Muscle of leg (tissue), 3 donors: ENCODE measurements at regions not wholly inside any gene's neighbourhood (a gene's known extent, or its start where the extent isn't known, plus 50 kb on each side); places are given as distances from the start of the nearest gene placed in this dataset.
A peak's percentile ranks its signal among the peaks of the same experiment; 100 is the strongest.
"Not testable (repeated sequence)": the region's sequence is repeated elsewhere in the genome, so short reads cannot be mapped to it uniquely, and the experiment has no call there.

Experiments used
- DNase-seq: peaks from one replicate; pipeline ENCODE4 v3.0.0; 2013
- H3K27ac ChIP-seq: one replicate; pipeline ENCODE4 v1.5.1; 2013; ENCODE audit warnings: mild to moderate bottlenecking, low read length, control low read depth
- H3K27me3 ChIP-seq: one replicate; pipeline ENCODE4 v1.6.1; 2013; ENCODE audit warnings: low read length; ENCODE audit not compliant: control insufficient read depth, insufficient read depth
- H3K36me3 ChIP-seq: one replicate; pipeline ENCODE4 v1.6.1; 2013; ENCODE audit warnings: low read length; ENCODE audit not compliant: control insufficient read depth, insufficient read depth
- H3K4me1 ChIP-seq: one replicate; pipeline ENCODE4 v1.6.1; 2013; ENCODE audit warnings: low read length; ENCODE audit not compliant: control insufficient read depth, insufficient read depth
- H3K4me3 ChIP-seq: one replicate; pipeline ENCODE4 v1.5.1; 2013; ENCODE audit warnings: low read length, control low read depth
- H3K9me3 ChIP-seq: replicated peaks from 2 replicates; pipeline ENCODE4 v1.6.1; 2013; ENCODE audit warnings: low read depth, low read length; ENCODE audit not compliant: control insufficient read depth
- WGBS: methylation state at CpG from one replicate; pipeline ENCODE4 v1.1.5; 2013; ENCODE audit warnings: missing lambda C conversion rate; ENCODE audit not compliant: insufficient coverage; 5-methylcytosine and 5-hydroxymethylcytosine counted together

GRCh38 chr7:11985971-11986370 is 154.0 kb upstream of the THSD7A start:
- 94% methylated on average over 2 of the region's 3 CpGs for WGBS
- no peak for DNase-seq
- Histone ChIP-seq H3K27ac (no peak overlapping the region), H3K36me3 (no peaks in the 10 kb centered on the region), H3K9me3 (peaks cover 5% of the 10 kb centered on the region), H3K4me1 (no peaks in the 10 kb centered on the region), H3K4me3 (no peak overlapping the region), H3K27me3 (no peaks in the 10 kb centered on the region)

- H3K4me3 ChIP-seq = no peak overlapping the region
- WGBS = no CpG with 5 or more reads among the region's 1 CpG
- H3K27me3 ChIP-seq = no peaks in the 10 kb centered on the region
- H3K9me3 ChIP-seq = peaks cover 2% of the 10 kb centered on the region
- no peaks in the 10 kb centered on the region for H3K36me3 ChIP-seq
- H3K27ac ChIP-seq = no peak overlapping the region
- H3K4me1 ChIP-seq = no peaks in the 10 kb centered on the region
- DNase-seq = no peak
These were observed 156.2 kb upstream of the THSD7A start for GRCh38 chr7:11988186-11988585.

GRCh38 chr7:12002428-12002827 is 170.4 kb upstream of the THSD7A start:
- no peaks in the 10 kb centered on the region for H3K9me3 ChIP-seq
- DNase-seq = no peak
- WGBS = no CpG with 5 or more reads among the region's 1 CpG
- no peak overlapping the region for H3K27ac ChIP-seq
- no peaks in the 10 kb centered on the region for H3K4me1 ChIP-seq
- no peaks in the 10 kb centered on the region for H3K27me3 ChIP-seq
- no peak overlapping the region for H3K4me3 ChIP-seq
- no peaks in the 10 kb centered on the region for H3K36me3 ChIP-seq

- Histone ChIP-seq H3K4me1 (no peaks in the 10 kb centered on the region), H3K27ac (no peak overlapping the region), H3K36me3 (no peaks in the 10 kb centered on the region), H3K27me3 (no peaks in the 10 kb centered on the region), H3K4me3 (no peak overlapping the region), H3K9me3 (no peaks in the 10 kb centered on the region)
- DNase-seq = no peak
- WGBS = no CpG with 5 or more reads among the region's 5 CpGs
These were observed 172.6 kb upstream of the THSD7A start for GRCh38 chr7:12004581-12004980.

GRCh38 chr7:12007576-12007975 is 175.6 kb upstream of the THSD7A start:
- Histone ChIP-seq H3K27me3 (no peaks in the 10 kb centered on the region), H3K4me3 (no peak overlapping the region), H3K9me3 (no peaks in the 10 kb centered on the region), H3K36me3 (no peaks in the 10 kb centered on the region), H3K27ac (no peak overlapping the region), H3K4me1 (no peaks in the 10 kb centered on the region)
- no CpG with 5 or more reads among the region's 2 CpGs for WGBS
- DNase-seq = no peak

- Histone ChIP-seq H3K4me1 (no peaks in the 10 kb centered on the region), H3K36me3 (no peaks in the 10 kb centered on the region), H3K27ac (no peak overlapping the region), H3K9me3 (no peaks in the 10 kb centered on the region), H3K27me3 (no peaks in the 10 kb centered on the region), H3K4me3 (no peak overlapping the region)
- no CpG with 5 or more reads among the region's 1 CpG for WGBS
- no peak for DNase-seq
These were observed 182.0 kb upstream of the THSD7A start for GRCh38 chr7:12013983-12014382.

GRCh38 chr7:12016439-12016838 is 184.4 kb upstream of the THSD7A start:
- no peak overlapping the region for H3K4me3 ChIP-seq
- no peaks in the 10 kb centered on the region for H3K27me3 ChIP-seq
- no peaks in the 10 kb centered on the region for H3K36me3 ChIP-seq
- H3K9me3 ChIP-seq = no peaks in the 10 kb centered on the region
- H3K4me1 ChIP-seq = no peaks in the 10 kb centered on the region
- WGBS = no CpG with 5 or more reads among the region's 1 CpG
- no peak for DNase-seq
- H3K27ac ChIP-seq = no peak overlapping the region

- peak; percentile 25 for DNase-seq
These were observed 185.0 kb upstream of the THSD7A start for GRCh38 chr7:12017046-12017445.

GRCh38 chr7:12022011-12022410 is 189.1 kb upstream of the TMEM106B start:
- H3K9me3 ChIP-seq, H3K4me1 ChIP-seq, H3K27me3 ChIP-seq, H3K4me3 ChIP-seq, H3K27ac ChIP-seq, H3K36me3 ChIP-seq, DNase-seq: not testable (repeated sequence)
- no CpG with 5 or more reads among the region's 1 CpG for WGBS

More at GRCh38 chr7:12017046-12017445, 185.0 kb upstream of the THSD7A start:
- no peaks in the 10 kb centered on the region for H3K36me3 ChIP-seq
- WGBS = no CpG with 5 or more reads among the region's 1 CpG
- no peaks in the 10 kb centered on the region for H3K27me3 ChIP-seq
- no peaks in the 10 kb centered on the region for H3K4me1 ChIP-seq
- H3K9me3 ChIP-seq = no peaks in the 10 kb centered on the region
- H3K27ac ChIP-seq = no peak overlapping the region
- H3K4me3 ChIP-seq = no peak overlapping the region

GRCh38 chr7:12025246-12025645 is 185.8 kb upstream of the TMEM106B start:
- H3K27me3 ChIP-seq = no peaks in the 10 kb centered on the region
- no CpG with 5 or more reads among the region's 1 CpG for WGBS
- DNase-seq = no peak
- no peaks in the 10 kb centered on the region for H3K9me3 ChIP-seq
- H3K36me3 ChIP-seq = no peaks in the 10 kb centered on the region
- no peak overlapping the region for H3K4me3 ChIP-seq
- no peaks in the 10 kb centered on the region for H3K4me1 ChIP-seq
- no peak overlapping the region for H3K27ac ChIP-seq

GRCh38 chr7:12028508-12028907 is 182.6 kb upstream of the TMEM106B start:
- Histone ChIP-seq H3K9me3 (no peaks in the 10 kb centered on the region), H3K36me3 (no peaks in the 10 kb centered on the region), H3K4me3 (no peak overlapping the region), H3K27ac (no peak overlapping the region), H3K27me3 (no peaks in the 10 kb centered on the region), H3K4me1 (no peaks in the 10 kb centered on the region)
- DNase-seq = no peak
- WGBS = no CpG with 5 or more reads among the region's 1 CpG
